NT2/D1 (cell line): ENCODE measurements at regions not wholly inside any gene's neighbourhood (a gene's known extent, or its start where the extent isn't known, plus 50 kb on each side); places are given as distances from the start of the nearest gene placed in this dataset.

ENCODE experiments used
- SUZ12 ChIP-seq: IDR thresholded peaks from 2 replicates; pipeline ENCODE4 v1.6.1; 2011; ENCODE audit not compliant: insufficient read length, insufficient read depth; ENCODE audit errors: extremely low read depth
- YY1 ChIP-seq: IDR thresholded peaks from 2 replicates; pipeline ENCODE4 v1.6.1; 2011; ENCODE audit not compliant: insufficient read length, insufficient read depth
- ZNF274 ChIP-seq: IDR thresholded peaks from 2 replicates; pipeline ENCODE4 v1.6.1; 2011; ENCODE audit warnings: mild to moderate bottlenecking, low read depth, low read length

DNA sequence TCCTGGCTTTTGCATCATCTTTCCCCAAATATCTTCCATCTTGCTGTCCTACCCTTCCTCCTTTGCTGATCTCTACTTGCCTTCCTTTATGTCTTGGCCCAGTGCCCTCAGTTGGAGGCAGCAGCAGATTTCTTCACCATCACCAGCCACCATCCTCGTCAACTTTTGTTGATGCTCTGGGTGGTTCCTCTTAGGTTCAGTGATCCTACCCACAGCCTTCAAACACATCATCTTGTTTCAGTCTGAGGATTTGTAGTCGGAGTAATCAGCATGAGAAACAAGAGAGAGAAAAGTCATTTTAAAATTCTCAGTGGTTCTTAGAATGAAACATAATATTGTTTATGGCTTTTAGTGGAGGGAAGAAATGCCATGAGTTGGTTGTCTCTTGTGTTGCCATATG, 65.8 kb downstream of the FTHL17 start:
- TF ChIP-seq SUZ12 (no peak), ZNF274 (no peak), YY1 (no peak)
